Inferior parietal cortex (tissue), 1 donor: ENCODE measurements at regions not wholly inside any gene's neighbourhood (a gene's known extent, or its start where the extent isn't known, plus 50 kb on each side); places are given as distances from the start of the nearest gene placed in this dataset.

ENCODE experiments used
- DNase-seq: peaks from one replicate; pipeline ENCODE4 v3.0.0-alpha.2; 2016; ENCODE audit errors: extremely low spot score

DNA sequence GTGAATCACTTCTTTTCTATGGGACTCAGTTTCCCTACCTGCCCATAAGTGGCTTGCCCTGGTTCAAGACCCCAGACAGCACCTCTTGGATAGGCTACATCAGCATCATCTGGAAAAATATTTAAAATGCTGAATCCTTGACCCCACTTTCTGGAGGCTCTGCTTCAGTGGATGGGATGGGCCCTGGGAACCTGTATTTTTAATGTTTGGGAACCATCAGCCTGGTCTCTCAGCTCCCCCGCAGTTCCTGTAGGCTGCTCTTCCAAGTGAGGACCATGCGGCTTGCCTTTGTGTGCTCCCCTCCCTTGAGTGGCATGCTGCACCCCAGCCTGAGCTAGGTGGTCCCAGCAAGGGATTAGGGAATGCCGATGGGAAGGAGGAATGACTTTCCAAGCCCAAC is 68.3 kb upstream of the CRHR1 start:
- DNase-seq, result no peak

DNA sequence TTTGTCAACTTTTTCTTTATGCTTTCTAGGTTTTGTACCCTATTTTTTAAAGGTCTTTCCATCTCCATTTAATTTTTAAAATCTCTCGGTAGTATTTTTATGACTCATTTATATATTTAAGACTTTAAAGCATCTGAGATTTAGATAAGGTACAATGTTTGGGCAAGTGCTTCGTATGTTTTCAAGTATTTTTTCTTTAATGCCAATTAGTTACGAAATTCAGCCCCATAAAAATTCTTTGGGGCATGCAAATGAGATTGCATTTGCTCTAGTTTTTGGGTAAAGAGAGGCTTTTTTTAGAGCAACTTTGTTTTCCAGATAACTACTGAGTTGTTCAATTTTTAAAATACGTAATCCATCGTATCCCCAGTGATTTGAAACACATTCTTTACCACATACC is 65.3 kb upstream of the CRHR1 start:
- DNase-seq, result peak; percentile 4

- DNase-seq, result peak; percentile 60
Measured at GRCh38 chr17:45719335-45720071, 64.6 kb upstream of the CRHR1 start.

DNA sequence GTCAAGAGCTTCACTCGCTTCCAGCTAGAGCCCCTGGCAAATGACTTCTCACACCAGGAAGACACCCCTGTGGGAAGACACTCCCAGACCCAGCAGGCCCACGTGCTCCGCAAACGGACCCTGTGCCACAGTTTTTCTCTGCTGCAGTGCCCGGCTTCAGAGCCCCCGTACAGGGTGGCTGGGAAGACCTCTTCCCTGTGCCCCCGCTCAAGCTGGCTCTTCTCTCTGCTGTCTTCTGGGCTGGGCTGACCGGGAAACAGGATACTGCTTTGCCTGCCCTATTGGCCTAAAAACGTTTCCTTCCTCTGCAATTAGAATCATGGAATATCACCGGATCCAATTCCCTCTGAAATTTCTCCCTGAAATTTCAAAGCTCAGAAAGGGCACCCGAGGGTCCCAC is 63.7 kb upstream of the CRHR1 start:
- no peak for DNase-seq

DNA sequence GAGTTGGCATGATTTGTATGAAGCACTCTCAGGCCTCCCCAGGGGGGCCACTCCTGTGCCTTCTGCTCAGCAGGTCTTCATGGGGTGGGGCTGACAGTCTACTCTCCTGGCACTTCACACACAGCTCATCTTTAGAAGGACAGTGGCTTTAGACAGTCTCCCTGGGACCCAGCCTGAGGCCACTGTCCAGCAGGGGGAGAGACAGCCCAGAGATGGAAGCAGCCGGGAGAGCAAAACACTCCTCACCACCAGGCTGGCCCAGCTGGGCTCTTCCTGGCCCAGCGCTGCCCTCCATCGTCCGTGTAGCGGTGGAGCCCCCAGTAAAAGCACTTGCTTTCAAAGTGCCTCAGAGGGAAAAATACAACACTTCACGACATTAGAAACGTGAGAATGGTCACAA is 62.0 kb upstream of the CRHR1 start:
- peak; percentile 10 for DNase-seq

DNA sequence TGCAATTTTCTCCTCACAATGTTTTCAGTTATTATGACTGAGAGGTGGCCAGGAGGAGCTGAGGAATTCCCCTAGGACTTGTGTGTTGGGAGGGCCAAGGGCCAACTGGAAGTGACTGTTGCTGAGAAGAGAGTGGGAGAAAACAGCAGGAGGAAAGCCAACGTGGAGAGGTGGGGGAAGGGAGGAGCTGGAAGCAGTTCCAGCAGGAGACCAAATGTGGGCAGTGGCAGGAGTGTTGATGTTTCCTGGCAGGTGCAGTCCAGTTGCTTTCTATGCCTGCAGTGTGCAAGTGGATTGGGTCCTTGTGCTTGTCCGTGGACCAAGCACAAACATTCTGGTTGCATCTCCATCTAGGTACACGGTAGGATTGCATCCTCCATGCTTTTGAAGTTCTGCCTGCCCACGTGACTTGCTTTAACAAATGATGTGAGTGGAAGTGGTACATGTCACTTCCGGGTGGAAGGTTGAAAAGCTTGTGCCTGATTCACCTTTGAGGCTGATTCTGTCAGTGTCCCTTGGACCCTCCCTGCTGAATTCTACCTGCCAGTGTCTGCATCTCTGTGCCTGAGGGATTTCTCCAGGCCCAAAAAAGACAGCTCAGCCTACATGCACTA is 54.7 kb upstream of the CRHR1 start:
- no peak for DNase-seq

DNA sequence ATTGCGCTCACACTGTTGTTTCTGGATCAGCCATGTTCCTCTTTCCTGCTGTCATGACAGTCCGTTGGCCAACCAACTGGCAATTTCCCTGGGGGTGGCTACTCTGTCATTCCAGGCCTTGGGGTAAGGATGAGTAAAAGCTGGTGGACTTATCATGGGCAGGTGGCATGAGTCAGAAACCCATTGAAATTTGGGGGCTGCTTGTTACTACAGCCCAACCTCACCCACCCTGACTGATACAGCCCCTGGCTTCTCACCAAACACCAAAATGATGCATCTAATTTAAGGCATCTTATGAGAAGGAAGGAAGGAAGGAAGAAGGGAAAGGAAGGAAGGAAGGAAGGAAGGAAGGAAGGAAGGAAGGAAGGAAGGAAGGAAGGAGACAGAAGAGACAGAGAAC is 53.9 kb upstream of the CRHR1 start:
- DNase-seq, result no peak

- no peak for DNase-seq
Measured at GRCh38 chr17:45731459-45731858, 52.7 kb upstream of the CRHR1 start.

DNA sequence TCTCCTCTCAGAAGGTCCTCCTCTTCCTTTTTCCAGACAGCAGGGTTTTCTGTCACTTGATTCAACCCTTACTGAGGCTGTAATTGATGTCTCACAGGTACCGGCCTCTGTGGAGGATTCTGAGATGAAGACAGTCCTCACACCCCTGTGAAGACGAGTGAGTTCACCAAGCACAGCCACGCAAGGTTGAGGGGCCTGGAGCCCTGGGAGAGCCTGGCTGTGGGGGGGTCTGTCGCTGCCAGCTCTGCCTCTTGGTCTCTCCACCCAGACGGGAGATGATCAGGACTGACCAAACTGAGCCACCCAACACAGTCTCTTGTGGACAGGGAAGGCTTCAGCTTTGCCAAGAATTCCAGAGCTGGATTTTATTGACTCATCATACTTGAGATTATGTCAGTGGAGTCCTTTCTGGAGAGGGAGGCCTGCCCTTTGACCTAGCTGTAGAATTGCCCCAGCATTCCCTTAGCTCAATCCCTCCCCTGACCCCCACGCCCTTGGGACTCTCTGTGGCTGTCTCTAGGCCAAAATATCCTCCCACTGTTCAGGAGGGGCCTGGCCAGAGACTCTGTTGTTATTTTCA is 51.1 kb upstream of the CRHR1 start:
- DNase-seq, result no peak

- no peak for DNase-seq
Measured at GRCh38 chr17:45733781-45734180, 50.3 kb upstream of the CRHR1 start.
